ENCODE measurements at regions not wholly inside any gene's neighbourhood (a gene's known extent, or its start where the extent isn't known, plus 50 kb on each side); places are given as distances from the start of the nearest gene placed in this dataset.

GRCh38 chr1:79787631-79788030 is 781.1 kb upstream of the ADGRL4 start:
- H3K9ac ChIP-seq (ENCODE audit: low read length) = no peak overlapping the region
- no peak for DNase-seq (ENCODE audit: low read depth)
- H3K9me3 ChIP-seq (ENCODE audit: control insufficient read depth, low read length) = no peaks in the 10 kb centered on the region
- no peaks in the 10 kb centered on the region for H3K36me3 ChIP-seq (ENCODE audit: control insufficient read depth, insufficient read depth, low read length, severe bottlenecking)
- H3K4me3 ChIP-seq (ENCODE audit: low read length) = no peak overlapping the region
- peaks cover 9% of the 10 kb centered on the region for H3K4me1 ChIP-seq (ENCODE audit: control insufficient read depth, insufficient read depth, low read length)
- no peaks in the 10 kb centered on the region for H3K27me3 ChIP-seq (replicated peaks; ENCODE audit: control insufficient read depth, insufficient read depth, low read length)

DNA sequence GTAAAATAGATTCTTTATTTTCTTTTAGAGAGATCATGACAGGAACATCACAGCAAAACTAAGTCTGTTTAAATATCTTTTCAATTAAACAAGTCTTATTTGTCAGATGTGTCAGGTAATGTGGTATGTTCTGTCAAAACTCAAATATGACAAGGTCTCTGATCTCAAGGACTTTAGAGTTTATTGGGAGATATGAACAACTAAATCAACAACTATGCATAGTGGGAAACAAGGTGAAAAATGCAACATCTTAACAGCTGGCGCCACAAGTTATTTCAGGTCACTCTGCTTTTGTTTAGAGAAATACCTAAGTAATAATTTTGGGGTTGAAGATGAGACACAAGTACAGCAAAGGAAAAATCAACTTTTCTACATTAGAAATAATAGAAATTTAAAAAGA is 779.4 kb upstream of the ADGRL4 start:
- Histone ChIP-seq H3K9me3 (ENCODE audit: control insufficient read depth, low read length) (no peaks in the 10 kb centered on the region), H3K9ac (ENCODE audit: low read length) (no peak overlapping the region), H3K4me1 (ENCODE audit: control insufficient read depth, insufficient read depth, low read length) (peaks cover 4% of the 10 kb centered on the region), H3K4me3 (ENCODE audit: low read length) (no peak overlapping the region), H3K27me3 (replicated peaks; ENCODE audit: control insufficient read depth, insufficient read depth, low read length) (no peaks in the 10 kb centered on the region), H3K36me3 (ENCODE audit: control insufficient read depth, insufficient read depth, low read length, severe bottlenecking) (no peaks in the 10 kb centered on the region)
- no peak for DNase-seq (ENCODE audit: low read depth)

DNA sequence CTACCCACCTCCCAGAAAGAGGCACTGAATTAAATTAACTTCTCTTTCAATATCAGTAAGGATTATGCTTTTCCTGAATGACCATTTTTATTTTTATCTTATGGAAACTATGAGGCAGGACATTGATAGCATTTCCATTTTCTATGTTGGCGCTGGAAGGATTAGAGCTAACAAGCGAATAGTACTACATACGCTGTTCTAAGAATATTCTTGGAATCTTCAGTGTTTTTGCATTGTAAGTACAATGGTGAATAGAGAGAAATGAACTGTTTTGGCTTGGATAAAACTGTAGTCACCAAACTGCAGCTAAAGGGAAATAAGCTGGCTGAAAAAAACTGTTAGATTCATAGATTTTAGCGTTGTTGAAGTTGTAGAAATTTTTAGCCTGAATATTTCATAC is 779.0 kb upstream of the ADGRL4 start:
- H3K9me3 ChIP-seq (ENCODE audit: control insufficient read depth, low read length) = no peaks in the 10 kb centered on the region
- no peaks in the 10 kb centered on the region for H3K27me3 ChIP-seq (replicated peaks; ENCODE audit: control insufficient read depth, insufficient read depth, low read length)
- no peak overlapping the region for H3K4me3 ChIP-seq (ENCODE audit: low read length)
- DNase-seq (ENCODE audit: low read depth) = no peak
- peaks cover under 1% of the 10 kb centered on the region for H3K4me1 ChIP-seq (ENCODE audit: control insufficient read depth, insufficient read depth, low read length)
- no peaks in the 10 kb centered on the region for H3K36me3 ChIP-seq (ENCODE audit: control insufficient read depth, insufficient read depth, low read length, severe bottlenecking)
- no peak overlapping the region for H3K9ac ChIP-seq (ENCODE audit: low read length)

DNA sequence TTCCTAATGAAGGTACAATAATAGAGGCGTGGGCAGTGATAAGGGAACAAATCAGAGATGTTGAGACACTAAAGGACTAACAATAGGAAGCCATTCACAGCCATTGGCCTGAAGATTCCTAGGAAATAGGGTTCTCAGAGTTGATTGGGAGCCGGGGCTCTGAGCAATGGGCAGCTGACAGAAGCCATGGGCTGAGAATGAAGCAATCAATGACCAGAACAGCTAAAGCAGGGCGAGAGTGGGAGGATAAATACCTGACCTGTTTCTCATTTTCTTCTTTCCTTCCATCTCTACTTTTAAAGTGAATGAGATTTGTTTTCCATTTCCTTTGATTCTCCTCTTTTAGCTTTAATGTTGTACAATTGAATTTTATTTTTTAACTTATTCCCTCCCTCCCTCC is 774.7 kb upstream of the ADGRL4 start:
- no peak for DNase-seq (ENCODE audit: low read depth)
- Histone ChIP-seq H3K4me3 (ENCODE audit: low read length) (no peak overlapping the region), H3K4me1 (ENCODE audit: control insufficient read depth, insufficient read depth, low read length) (no peaks in the 10 kb centered on the region), H3K9ac (ENCODE audit: low read length) (no peak overlapping the region), H3K9me3 (ENCODE audit: control insufficient read depth, low read length) (no peaks in the 10 kb centered on the region), H3K27me3 (replicated peaks; ENCODE audit: control insufficient read depth, insufficient read depth, low read length) (no peaks in the 10 kb centered on the region), H3K36me3 (ENCODE audit: control insufficient read depth, insufficient read depth, low read length, severe bottlenecking) (no peaks in the 10 kb centered on the region)

DNA sequence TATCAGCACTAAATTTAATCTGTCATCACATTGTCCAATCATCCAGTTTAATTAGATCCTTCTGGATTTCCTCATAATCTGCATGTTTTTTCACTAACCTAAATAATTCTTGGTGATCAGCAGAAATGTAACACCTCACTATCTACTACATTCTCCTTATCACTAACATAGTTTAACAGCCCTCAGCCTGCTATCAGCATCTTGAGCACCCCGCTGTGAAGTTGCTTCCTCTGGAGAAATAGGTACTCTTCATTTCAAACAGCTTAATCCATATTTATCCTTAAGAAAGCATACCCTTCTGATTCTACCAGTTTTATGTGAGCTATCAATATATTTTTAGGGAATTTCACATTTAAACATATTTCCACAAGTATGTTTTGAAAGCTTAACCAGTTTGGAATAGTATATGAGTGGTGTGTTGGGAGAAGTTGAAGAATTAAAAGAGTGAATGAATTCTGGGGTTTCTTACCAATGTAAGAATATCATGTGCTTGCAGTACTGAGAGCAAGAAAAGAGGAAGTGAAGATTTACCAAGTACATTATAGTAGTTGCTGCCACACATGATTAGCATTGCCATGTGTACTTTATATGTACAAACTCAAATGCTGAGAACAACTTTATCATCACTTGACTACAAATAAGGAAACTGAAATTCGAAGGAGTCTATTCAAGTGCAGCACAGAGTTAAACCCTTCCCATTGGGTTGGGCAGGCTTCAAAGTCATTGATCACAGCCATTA is 771.1 kb upstream of the ADGRL4 start:
- Histone ChIP-seq H3K9ac (ENCODE audit: low read length) (no peak overlapping the region), H3K27me3 (replicated peaks; ENCODE audit: control insufficient read depth, insufficient read depth, low read length) (no peaks in the 10 kb centered on the region), H3K4me1 (ENCODE audit: control insufficient read depth, insufficient read depth, low read length) (no peaks in the 10 kb centered on the region), H3K4me3 (ENCODE audit: low read length) (no peak overlapping the region), H3K36me3 (ENCODE audit: control insufficient read depth, insufficient read depth, low read length, severe bottlenecking) (no peaks in the 10 kb centered on the region), H3K9me3 (ENCODE audit: control insufficient read depth, low read length) (no peaks in the 10 kb centered on the region)
- DNase-seq (ENCODE audit: low read depth) = no peak

GRCh38 chr1:79775402-79775801 is 768.9 kb upstream of the ADGRL4 start:
- no peaks in the 10 kb centered on the region for H3K4me1 ChIP-seq (ENCODE audit: control insufficient read depth, insufficient read depth, low read length)
- no peaks in the 10 kb centered on the region for H3K27me3 ChIP-seq (replicated peaks; ENCODE audit: control insufficient read depth, insufficient read depth, low read length)
- no peaks in the 10 kb centered on the region for H3K36me3 ChIP-seq (ENCODE audit: control insufficient read depth, insufficient read depth, low read length, severe bottlenecking)
- no peak for DNase-seq (ENCODE audit: low read depth)
- no peak overlapping the region for H3K9ac ChIP-seq (ENCODE audit: low read length)
- H3K9me3 ChIP-seq (ENCODE audit: control insufficient read depth, low read length) = no peaks in the 10 kb centered on the region
- H3K4me3 ChIP-seq (ENCODE audit: low read length) = no peak overlapping the region

- H3K36me3 ChIP-seq (ENCODE audit: control insufficient read depth, insufficient read depth, low read length, severe bottlenecking) = no peaks in the 10 kb centered on the region
- H3K27me3 ChIP-seq (replicated peaks; ENCODE audit: control insufficient read depth, insufficient read depth, low read length) = no peaks in the 10 kb centered on the region
- no peaks in the 10 kb centered on the region for H3K9me3 ChIP-seq (ENCODE audit: control insufficient read depth, low read length)
- DNase-seq (ENCODE audit: low read depth) = no peak
- no peak overlapping the region for H3K4me3 ChIP-seq (ENCODE audit: low read length)
- no peaks in the 10 kb centered on the region for H3K4me1 ChIP-seq (ENCODE audit: control insufficient read depth, insufficient read depth, low read length)
- no peak overlapping the region for H3K9ac ChIP-seq (ENCODE audit: low read length)
These were observed 766.9 kb upstream of the ADGRL4 start for GRCh38 chr1:79773385-79773784.

DNA sequence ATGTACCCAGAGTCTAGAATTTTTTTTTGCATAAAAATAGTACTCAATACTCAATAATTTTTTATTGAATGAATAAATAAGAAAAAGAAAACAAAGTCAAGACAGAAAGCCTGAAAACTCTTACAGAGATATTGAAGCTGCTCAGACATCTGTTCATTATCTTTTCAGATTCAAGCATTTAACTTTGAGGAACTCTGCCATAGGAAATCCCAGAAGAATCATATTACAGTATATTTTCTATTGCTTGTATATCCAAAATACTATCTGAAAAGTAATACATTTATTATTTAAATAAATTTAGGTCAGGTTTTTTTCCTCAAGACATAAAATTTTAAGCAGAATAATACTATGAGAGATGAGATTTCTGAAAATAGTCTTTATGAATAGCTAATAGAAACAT is 755.9 kb upstream of the ADGRL4 start:
- Histone ChIP-seq H3K4me1 (ENCODE audit: control insufficient read depth, insufficient read depth, low read length) (peaks cover 4% of the 10 kb centered on the region), H3K27me3 (replicated peaks; ENCODE audit: control insufficient read depth, insufficient read depth, low read length) (no peaks in the 10 kb centered on the region), H3K9ac (ENCODE audit: low read length) (no peak overlapping the region), H3K9me3 (ENCODE audit: control insufficient read depth, low read length) (no peaks in the 10 kb centered on the region), H3K4me3 (ENCODE audit: low read length) (no peak overlapping the region), H3K36me3 (ENCODE audit: control insufficient read depth, insufficient read depth, low read length, severe bottlenecking) (no peaks in the 10 kb centered on the region)
- no peak for DNase-seq (ENCODE audit: low read depth)

- no peaks in the 10 kb centered on the region for H3K36me3 ChIP-seq (ENCODE audit: control insufficient read depth, insufficient read depth, low read length, severe bottlenecking)
- no peaks in the 10 kb centered on the region for H3K27me3 ChIP-seq (replicated peaks; ENCODE audit: control insufficient read depth, insufficient read depth, low read length)
- no peak overlapping the region for H3K9ac ChIP-seq (ENCODE audit: low read length)
- peak overlapping the region; percentile 44 for H3K4me3 ChIP-seq (ENCODE audit: low read length)
- no peaks in the 10 kb centered on the region for H3K9me3 ChIP-seq (ENCODE audit: control insufficient read depth, low read length)
- DNase-seq (ENCODE audit: low read depth) = peak; percentile 16
- peaks cover 4% of the 10 kb centered on the region for H3K4me1 ChIP-seq (ENCODE audit: control insufficient read depth, insufficient read depth, low read length)
These were observed 754.0 kb upstream of the ADGRL4 start for GRCh38 chr1:79760531-79760930.

DNA sequence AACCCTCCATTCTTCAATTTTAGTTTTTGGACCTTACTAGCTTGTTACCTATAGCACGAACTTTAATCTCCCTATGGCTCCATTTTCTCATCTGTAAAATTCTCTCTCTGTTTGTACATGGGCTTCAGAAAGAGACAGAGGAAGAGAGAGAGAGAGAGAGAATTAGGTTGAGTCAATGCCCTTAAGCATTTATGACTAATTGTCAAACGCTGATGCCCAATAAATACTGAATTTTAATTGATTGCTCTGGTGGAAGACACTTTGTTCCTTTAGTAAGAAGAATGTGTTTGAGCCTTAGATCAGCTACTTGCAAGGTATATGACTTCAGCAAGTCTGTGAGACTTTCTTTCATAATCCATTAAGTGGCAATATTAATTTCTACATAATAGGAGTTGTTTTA is 743.1 kb upstream of the ADGRL4 start:
- DNase-seq (ENCODE audit: low read depth) = no peak

GRCh38 chr1:79745929-79746328 is 739.4 kb upstream of the ADGRL4 start:
- H3K36me3 ChIP-seq (ENCODE audit: control insufficient read depth, insufficient read depth, low read length, severe bottlenecking) = no peaks in the 10 kb centered on the region
- H3K27me3 ChIP-seq (replicated peaks; ENCODE audit: control insufficient read depth, insufficient read depth, low read length) = no peaks in the 10 kb centered on the region
- no peak for DNase-seq (ENCODE audit: low read depth)
- no peak overlapping the region for H3K4me3 ChIP-seq (ENCODE audit: low read length)
- no peaks in the 10 kb centered on the region for H3K4me1 ChIP-seq (ENCODE audit: control insufficient read depth, insufficient read depth, low read length)
- H3K9me3 ChIP-seq (ENCODE audit: control insufficient read depth, low read length) = no peaks in the 10 kb centered on the region
- H3K9ac ChIP-seq (ENCODE audit: low read length) = no peak overlapping the region

More for the DNA sequence above, 743.1 kb upstream of the ADGRL4 start:
- H3K4me3 ChIP-seq (ENCODE audit: low read length) = no peak overlapping the region
- no peaks in the 10 kb centered on the region for H3K4me1 ChIP-seq (ENCODE audit: control insufficient read depth, insufficient read depth, low read length)
- no peaks in the 10 kb centered on the region for H3K9me3 ChIP-seq (ENCODE audit: control insufficient read depth, low read length)
- H3K27me3 ChIP-seq (replicated peaks; ENCODE audit: control insufficient read depth, insufficient read depth, low read length) = no peaks in the 10 kb centered on the region
- H3K36me3 ChIP-seq (ENCODE audit: control insufficient read depth, insufficient read depth, low read length, severe bottlenecking) = no peaks in the 10 kb centered on the region
- no peak overlapping the region for H3K9ac ChIP-seq (ENCODE audit: low read length)

- H3K9ac ChIP-seq (ENCODE audit: low read length) = no peak overlapping the region
- no peaks in the 10 kb centered on the region for H3K9me3 ChIP-seq (ENCODE audit: control insufficient read depth, low read length)
- no peaks in the 10 kb centered on the region for H3K36me3 ChIP-seq (ENCODE audit: control insufficient read depth, insufficient read depth, low read length, severe bottlenecking)
- DNase-seq (ENCODE audit: low read depth) = no peak
- no peaks in the 10 kb centered on the region for H3K27me3 ChIP-seq (replicated peaks; ENCODE audit: control insufficient read depth, insufficient read depth, low read length)
- H3K4me3 ChIP-seq (ENCODE audit: low read length) = no peak overlapping the region
- H3K4me1 ChIP-seq (ENCODE audit: control insufficient read depth, insufficient read depth, low read length) = no peaks in the 10 kb centered on the region
These were observed 738.2 kb upstream of the ADGRL4 start for GRCh38 chr1:79744746-79745145.

Data from adipocyte (in vitro differentiated cells).